ENCODE measurements at regions not wholly inside any gene's neighbourhood (a gene's known extent, or its start where the extent isn't known, plus 50 kb on each side); places are given as distances from the start of the nearest gene placed in this dataset.

GRCh38 chr3:130820976-130821375 lies 72.9 kb upstream of the ATP2C1 start:
- TF ChIP-seq, protein P1, sequence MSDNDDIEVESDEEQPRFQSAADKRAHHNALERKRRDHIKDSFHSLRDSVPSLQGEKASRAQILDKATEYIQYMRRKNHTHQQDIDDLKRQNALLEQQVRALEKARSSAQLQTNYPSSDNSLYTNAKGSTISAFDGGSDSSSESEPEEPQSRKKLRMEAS (IDR thresholded peaks at IDR 0.05; ENCODE audit: low read depth, low read length): peak; percentile 48; the same call in 1 of the 2 replicates
- TF ChIP-seq POLR2A (IDR thresholded peaks at IDR 0.05; ENCODE audit: extremely low read depth, insufficient read length): no peak
- TF ChIP-seq, protein P2, sequence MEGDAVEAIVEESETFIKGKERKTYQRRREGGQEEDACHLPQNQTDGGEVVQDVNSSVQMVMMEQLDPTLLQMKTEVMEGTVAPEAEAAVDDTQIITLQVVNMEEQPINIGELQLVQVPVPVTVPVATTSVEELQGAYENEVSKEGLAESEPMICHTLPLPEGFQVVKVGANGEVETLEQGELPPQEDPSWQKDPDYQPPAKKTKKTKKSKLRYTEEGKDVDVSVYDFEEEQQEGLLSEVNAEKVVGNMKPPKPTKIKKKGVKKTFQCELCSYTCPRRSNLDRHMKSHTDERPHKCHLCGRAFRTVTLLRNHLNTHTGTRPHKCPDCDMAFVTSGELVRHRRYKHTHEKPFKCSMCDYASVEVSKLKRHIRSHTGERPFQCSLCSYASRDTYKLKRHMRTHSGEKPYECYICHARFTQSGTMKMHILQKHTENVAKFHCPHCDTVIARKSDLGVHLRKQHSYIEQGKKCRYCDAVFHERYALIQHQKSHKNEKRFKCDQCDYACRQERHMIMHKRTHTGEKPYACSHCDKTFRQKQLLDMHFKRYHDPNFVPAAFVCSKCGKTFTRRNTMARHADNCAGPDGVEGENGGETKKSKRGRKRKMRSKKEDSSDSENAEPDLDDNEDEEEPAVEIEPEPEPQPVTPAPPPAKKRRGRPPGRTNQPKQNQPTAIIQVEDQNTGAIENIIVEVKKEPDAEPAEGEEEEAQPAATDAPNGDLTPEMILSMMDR (IDR thresholded peaks at IDR 0.05; ENCODE audit: low read depth, low read length): no peak
- TF ChIP-seq MYC (IDR thresholded peaks at IDR 0.05; ENCODE audit: low read depth, low read length): peak; percentile 62
- DNase-seq (ENCODE audit: low read depth): peak; percentile 91
- H3K4me3 ChIP-seq (ENCODE audit: low read depth, low read length): no peak overlapping the region

DNA sequence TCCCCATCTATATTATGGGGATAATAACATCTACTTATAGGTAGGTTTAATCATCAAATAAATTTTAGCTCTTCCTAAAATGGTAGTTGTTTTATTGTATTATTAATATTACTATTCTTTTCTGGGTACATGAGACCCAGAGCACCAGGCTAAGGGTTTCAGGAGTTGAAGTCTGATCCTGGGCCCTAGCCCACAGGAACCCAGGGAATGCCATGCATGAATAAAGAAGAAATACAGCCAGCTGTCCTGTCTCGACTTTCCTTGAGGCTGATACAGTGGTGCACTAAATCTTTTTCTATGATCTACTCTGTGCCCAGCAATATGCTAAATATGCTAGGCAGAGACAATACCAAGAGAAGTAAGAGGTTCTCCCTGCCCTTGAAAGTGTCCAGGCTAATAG lies 72.1 kb upstream of the ATP2C1 start:
- TF ChIP-seq, protein P1 (IDR thresholded peaks at IDR 0.05; ENCODE audit: low read depth, low read length): no peak
- no peak for TF ChIP-seq MYC (IDR thresholded peaks at IDR 0.05; ENCODE audit: low read depth, low read length)
- no peak for TF ChIP-seq POLR2A (IDR thresholded peaks at IDR 0.05; ENCODE audit: extremely low read depth, insufficient read length)
- TF ChIP-seq, protein P2 (IDR thresholded peaks at IDR 0.05; ENCODE audit: low read depth, low read length): no peak
- H3K4me3 ChIP-seq (ENCODE audit: low read depth, low read length): no peak overlapping the region
- no peak for DNase-seq (ENCODE audit: low read depth)

- no peak for TF ChIP-seq POLR2A (IDR thresholded peaks at IDR 0.05; ENCODE audit: extremely low read depth, insufficient read length)
- H3K4me3 ChIP-seq (ENCODE audit: low read depth, low read length): no peak overlapping the region
- no peak for DNase-seq (ENCODE audit: low read depth)
Measured at GRCh38 chr3:130823241-130823884, 70.5 kb upstream of the ATP2C1 start.

- H3K4me3 ChIP-seq (ENCODE audit: low read depth, low read length): no peak overlapping the region
- DNase-seq (ENCODE audit: low read depth): no peak
- TF ChIP-seq, protein P1 (IDR thresholded peaks at IDR 0.05; ENCODE audit: low read depth, low read length): no peak
- TF ChIP-seq MYC (IDR thresholded peaks at IDR 0.05; ENCODE audit: low read depth, low read length) (no peak), POLR2A (IDR thresholded peaks at IDR 0.05; ENCODE audit: extremely low read depth, insufficient read length) (no peak)
- TF ChIP-seq, protein P2 (IDR thresholded peaks at IDR 0.05; ENCODE audit: low read depth, low read length): no peak
Measured at GRCh38 chr3:130823996-130824395, 69.9 kb upstream of the ATP2C1 start.

GRCh38 chr3:130825762-130826299 lies 68.1 kb upstream of the ATP2C1 start:
- no peak for TF ChIP-seq MYC (IDR thresholded peaks at IDR 0.05; ENCODE audit: low read depth, low read length)
- TF ChIP-seq, protein P1 (IDR thresholded peaks at IDR 0.05; ENCODE audit: low read depth, low read length): no peak
- TF ChIP-seq, protein P2 (IDR thresholded peaks at IDR 0.05; ENCODE audit: low read depth, low read length): no peak
- no peak for TF ChIP-seq POLR2A (IDR thresholded peaks at IDR 0.05; ENCODE audit: extremely low read depth, insufficient read length)
- no peak overlapping the region for H3K4me3 ChIP-seq (ENCODE audit: low read depth, low read length)
- DNase-seq (ENCODE audit: low read depth): no peak

DNA sequence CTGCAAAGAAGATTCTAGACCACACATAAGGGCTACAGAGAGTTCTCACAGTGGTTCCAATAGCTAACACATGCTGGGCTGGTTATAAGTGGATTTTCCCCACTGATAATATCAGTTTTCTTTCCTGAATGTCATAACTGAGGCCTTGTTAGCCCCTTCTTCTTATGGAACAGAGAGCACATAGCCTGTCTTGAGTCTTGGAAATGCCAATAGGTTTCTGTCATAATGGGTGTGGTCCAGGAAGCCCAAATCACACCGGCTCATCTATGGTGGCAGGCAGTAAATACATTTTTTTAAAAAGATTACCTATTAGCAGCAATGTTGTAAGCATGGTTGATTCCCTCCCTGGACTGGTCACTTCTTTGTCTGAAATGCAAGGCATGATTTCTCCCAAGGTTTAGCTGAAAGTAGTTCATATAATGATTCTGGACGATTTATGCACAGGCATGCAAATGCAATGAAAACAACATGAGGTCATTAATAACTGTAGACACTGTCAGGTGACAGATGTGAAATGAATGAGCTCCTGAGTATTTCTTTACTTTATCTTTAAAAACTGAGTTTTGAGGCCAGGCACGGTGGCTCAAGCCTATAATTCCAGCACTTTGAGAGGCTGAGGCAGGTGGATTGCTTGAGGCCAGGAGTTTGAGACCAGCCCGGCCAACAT lies 67.2 kb upstream of the ATP2C1 start:
- no peak for DNase-seq (ENCODE audit: low read depth)
- no peak overlapping the region for H3K4me3 ChIP-seq (ENCODE audit: low read depth, low read length)
- TF ChIP-seq MYC (IDR thresholded peaks at IDR 0.05; ENCODE audit: low read depth, low read length) (no peak), POLR2A (IDR thresholded peaks at IDR 0.05; ENCODE audit: extremely low read depth, insufficient read length) (no peak)
- TF ChIP-seq, protein P1 (IDR thresholded peaks at IDR 0.05; ENCODE audit: low read depth, low read length): no peak
- TF ChIP-seq, protein P2 (IDR thresholded peaks at IDR 0.05; ENCODE audit: low read depth, low read length): no peak

All from NB4 (cell line).